GM19438 (cell line): ENCODE measurements at regions not wholly inside any gene's neighbourhood (a gene's known extent, or its start where the extent isn't known, plus 50 kb on each side); places are given as distances from the start of the nearest gene placed in this dataset.
"Not testable (repeated sequence)": the region's sequence is repeated elsewhere in the genome, so short reads cannot be mapped to it uniquely, and the experiment has no call there.

Experiments
- ATAC-seq: cut with Tn5 transposase; IDR thresholded peaks from one replicate; pipeline ENCODE4 v1.9.1; 2021; ENCODE audit warnings: low read depth; ENCODE audit not compliant: unreplicated experiment

DNA sequence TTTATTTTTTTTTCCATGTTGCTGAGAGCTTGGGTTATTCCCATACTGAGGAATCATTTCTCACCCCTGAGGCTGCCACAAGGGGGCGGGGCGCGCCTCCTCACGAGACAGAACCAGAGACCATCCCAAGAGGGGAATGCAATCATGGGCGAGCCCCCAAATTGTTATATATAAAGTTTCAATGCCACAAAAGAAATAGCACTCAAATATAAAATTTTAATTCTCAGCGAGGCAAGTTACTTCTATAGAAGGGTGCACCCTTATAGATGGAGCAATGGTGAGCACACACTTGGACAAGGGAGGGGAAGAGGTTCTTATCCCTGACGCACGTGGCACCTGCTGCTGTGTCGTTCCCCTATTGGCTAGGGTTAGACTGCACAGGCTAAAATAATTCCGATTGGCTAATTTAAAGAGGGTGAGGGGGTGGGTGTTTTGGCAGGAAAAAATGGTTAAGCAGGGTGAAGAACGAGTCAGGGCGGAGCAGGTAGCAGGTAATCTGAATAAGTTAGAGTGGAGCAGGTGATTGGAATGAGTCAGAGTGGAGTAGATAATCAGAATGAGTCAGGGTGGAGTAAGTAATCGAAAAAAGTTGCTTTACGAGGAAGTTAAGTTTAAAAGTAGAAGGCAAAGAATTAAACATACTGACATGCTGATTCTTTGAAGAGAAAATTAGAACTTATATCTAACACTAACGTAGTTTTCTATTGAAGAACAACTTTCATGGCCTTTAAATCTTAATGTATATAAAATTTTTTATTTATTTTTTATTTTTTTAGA, 177.5 kb downstream of the MTCL1 start:
- no peak for ATAC-seq

DNA sequence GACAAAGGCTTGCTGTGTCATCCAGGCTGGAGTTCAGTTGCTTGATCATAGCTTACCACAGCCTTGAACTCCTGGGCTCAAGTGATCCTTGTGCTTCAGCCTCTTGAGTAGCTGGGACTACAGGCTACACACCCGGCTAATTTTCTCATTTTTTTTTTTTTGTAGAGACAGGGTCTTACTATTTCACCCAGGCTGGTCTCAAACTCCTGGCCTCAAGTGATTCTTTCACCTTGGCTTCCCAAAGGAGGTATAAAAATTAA, 178.0 kb downstream of the MTCL1 start:
- ATAC-seq, result no peak

DNA sequence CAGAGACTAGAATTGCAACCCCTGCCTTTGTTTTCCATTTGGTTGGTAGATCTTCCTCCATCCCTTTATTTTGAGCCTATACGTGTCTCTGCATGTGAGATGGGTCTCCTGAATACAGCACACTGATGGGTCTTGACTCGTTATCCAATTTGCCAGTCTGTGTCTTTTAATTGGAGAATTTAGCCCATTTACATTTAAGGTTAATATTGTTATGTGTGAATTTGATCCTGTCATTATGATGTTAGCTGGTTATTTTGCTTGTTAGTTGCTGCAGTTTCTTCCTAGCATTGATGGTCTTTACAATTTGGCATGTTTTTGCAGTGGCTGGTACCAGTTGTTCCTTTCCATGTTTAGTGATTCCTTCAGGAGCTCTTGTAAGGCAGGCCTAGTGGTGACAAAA, 182.5 kb downstream of the MTCL1 start:
- not testable (repeated sequence) for ATAC-seq

DNA sequence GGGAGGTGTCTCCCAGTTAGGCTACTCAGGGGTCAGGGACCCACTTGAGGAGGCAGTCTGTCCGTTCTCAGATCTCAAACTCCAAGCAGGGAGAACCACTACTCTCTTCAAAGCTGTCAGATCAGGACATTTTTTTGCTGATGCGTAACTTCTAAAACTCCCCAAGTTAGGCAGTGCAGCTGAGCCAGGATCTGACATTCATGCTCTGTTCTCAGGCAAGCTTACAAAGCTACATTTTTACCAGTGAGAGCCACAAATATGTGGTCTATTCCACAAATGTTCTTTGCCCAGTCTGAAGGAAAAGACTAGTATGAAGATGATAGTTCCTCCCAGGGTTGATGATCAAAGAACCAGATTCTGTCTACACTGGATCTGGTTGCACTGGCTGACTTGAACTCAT, 184.1 kb downstream of the MTCL1 start:
- ATAC-seq, result no peak

DNA sequence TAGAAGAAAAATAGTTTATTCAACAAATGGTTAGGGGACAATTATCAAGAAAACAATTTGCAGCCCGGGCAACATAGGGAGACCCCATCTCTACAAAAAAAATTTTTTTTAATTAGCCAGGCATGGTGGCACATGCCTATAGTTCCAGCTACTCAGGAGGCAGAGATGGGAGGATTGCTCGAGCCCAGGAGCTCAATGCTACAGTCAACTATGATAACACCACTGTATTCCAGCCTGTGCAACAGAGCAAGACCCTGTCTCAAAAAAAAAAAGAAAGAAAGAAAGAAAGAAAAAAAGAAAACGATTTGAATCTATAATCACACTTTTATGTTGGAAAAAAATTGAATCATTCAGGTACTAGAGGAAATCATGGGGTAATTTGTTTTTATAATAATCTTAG, 185.1 kb downstream of the MTCL1 start:
- ATAC-seq, result not testable (repeated sequence)

DNA sequence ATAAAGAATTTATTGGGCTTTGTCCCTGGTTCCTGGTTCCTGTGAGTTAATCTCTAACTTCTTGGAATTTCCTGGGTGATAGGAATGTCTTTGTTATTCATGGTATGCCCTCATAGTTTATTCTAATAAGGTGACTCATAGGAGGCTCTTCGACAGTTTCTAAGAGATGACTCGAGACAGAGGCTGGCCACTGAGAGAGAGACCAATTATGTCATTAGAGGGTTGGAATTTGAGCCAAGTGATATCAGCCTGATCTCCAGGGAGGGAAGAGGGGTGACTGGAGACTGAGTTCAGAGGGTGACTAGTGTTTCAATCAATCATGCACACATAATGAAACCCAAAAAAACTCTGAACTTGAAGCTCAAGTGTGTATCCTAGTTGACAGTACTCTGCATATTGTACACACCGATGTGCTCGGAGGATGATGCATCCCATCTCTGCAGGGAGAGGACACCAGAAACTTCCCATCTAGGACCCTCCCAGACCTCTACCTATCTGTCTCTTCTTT, 185.7 kb downstream of the MTCL1 start:
- ATAC-seq, result no peak

DNA sequence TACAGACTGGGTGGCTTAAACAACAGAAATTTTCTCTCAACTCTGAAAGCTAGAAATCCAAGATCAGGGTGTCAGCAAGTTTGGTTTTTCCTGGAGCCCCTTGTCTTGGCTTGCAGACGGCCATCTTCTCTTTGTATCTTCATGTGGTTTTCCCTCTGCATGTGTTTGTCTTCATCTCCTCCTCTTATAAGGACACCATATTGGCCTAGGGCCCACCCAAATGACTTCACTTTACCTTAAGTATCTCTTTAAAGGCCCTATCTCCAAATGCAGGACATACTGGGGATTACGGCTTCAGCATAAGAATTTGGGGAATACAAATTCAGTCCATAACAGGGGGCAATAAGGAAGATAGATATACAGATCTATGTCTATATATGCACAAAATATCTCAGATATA, 187.9 kb downstream of the MTCL1 start:
- no peak for ATAC-seq

DNA sequence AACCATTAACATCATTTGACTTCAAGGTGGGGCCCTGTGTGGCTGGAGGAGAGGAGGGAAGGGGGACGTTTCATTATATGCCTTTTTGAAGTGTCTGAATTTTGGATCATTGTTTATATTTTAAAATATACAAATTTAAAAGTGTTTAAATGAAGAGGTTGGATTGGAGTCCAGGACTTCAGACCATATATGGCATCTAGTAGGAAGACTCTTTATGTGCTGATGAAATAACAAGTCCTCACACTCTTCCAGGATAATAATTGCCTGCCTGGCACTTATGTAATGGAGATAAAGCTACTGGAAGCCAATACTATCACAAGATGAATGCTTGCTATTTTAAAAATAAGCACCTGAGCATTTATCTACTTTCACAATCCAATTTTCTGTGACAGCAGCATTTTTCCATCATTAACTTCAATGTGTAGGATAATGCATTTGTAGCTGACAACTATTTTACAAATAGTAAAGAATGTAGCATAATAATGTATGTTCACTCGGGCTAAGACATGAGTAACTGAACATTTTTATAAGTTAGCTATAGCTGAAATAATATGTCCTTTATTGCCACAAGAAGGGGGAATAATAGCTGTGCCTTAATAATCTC, 188.4 kb downstream of the MTCL1 start:
- ATAC-seq, result no peak

DNA sequence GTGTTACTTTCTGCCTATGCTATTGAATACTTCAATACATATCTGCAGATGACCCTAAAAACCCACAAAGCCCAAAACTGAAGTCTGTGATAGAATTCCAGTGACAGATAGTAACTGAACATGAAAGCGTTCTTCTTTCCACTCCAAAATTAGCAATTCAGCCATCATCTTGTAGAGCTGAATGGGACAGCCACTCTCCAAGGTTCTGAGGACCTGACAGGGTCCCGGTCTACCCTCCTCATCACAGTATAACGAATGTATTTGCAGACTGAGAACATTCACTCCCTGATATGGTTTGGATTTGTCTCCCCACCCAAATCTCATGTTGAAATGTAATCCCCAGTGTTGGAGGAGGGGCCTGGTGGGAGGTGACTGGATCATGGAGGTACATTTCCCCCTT, 189.5 kb downstream of the MTCL1 start:
- no peak for ATAC-seq

DNA sequence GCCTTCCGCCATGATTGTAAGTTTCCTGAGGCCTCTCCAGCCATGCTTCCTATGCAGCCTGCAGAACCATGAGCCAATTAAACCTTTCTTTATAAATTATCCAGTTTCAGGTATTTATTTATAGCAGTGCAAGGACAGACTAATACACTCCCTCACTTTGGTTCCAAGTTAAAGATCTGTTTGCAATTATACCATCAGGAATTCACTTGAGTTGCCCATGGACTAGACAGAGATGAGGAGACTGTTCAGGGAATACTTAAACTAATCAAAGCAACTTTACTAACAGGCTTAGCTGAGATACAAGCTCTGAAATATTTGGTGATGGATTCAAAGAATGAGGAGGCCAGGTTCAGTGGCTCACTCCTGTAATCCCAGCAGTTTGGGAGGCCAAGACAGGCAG, 190.0 kb downstream of the MTCL1 start:
- no peak for ATAC-seq

DNA sequence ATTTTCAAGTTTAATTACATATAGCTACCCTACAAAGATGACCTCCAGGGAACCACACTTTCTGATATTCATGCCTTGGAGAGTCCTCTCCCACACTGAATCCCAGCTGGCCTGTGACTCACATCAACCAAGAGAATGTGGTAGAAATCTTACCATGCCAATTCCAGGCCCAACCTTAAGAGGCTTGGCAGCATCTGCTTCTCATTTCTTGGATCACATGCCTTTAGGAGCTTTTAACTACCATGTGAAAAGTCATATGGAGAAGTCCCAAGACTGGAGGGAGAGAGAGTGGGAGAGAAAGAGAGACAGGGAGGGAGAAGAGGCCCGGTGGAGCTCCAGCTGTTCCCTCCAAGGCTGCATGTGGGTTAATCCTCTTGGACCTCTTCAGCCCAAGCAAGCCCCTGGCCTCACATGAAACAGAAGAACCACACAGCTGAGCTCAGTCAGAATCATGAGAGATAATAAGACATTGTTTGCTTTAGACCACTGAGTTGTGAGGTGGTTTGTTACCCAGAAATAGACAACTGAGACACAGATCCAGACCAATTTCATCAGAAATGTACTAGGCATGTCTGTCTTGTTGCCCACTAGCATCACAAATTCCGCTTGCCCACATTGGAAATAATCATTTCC, 190.7 kb downstream of the MTCL1 start:
- ATAC-seq, result no peak

DNA sequence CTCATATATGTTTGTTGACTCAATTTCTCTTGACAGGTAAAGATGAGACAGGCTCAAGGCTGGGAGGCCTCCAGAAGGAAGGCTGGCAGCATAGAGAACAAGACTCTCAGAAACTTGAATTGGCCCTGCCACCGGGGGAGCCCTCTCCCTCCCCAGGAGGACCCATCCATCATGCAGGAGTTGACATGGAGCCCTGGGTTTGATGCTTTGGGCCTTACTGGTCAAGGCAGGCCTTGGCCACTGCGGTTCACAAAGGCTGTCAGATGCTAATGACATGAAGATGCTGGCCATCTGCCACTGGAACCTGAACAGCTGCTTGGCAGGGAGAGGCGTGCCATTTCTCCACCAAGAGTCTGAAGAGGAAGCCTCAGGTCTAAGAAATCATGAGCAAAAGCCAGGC, 193.6 kb downstream of the MTCL1 start:
- no peak for ATAC-seq

DNA sequence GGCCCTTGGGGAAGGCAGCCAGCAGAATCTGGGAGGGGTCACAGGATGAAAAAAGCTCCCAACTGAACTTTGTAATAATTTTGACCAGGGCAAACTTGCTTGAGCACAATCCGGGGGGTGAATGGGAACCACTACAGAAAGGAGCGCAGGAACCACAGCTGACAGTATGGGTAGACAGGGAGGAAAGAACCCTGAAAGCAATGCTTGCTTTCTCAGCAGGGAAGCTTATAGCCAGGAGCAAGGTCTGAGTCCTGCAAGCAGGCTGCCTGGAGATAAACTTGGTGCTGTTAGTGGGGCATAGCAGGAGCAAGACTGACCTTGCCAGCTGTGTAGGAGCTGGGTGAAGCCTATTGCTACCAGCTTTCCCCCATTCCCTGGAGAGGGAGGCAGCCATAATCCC, 195.2 kb downstream of the MTCL1 start:
- no peak for ATAC-seq

DNA sequence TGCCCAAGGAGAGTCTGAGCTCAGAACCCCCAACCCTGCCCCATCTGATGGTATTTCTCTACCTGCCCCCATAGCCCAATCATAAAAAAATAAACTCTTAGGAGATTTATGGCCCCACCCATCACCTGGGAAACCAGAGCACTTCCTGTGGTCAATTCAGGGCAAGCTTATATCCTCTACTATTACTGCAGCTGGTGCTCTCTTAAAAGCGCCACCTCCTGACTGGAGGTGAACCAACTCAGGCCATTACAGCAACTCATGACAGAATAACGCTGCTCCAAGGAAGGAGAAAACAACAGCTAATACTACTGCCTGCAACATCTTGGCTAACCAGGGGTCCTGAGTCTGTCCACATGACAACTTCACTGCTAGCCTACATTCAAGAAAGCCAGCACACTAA, 195.7 kb downstream of the MTCL1 start:
- ATAC-seq, result no peak

DNA sequence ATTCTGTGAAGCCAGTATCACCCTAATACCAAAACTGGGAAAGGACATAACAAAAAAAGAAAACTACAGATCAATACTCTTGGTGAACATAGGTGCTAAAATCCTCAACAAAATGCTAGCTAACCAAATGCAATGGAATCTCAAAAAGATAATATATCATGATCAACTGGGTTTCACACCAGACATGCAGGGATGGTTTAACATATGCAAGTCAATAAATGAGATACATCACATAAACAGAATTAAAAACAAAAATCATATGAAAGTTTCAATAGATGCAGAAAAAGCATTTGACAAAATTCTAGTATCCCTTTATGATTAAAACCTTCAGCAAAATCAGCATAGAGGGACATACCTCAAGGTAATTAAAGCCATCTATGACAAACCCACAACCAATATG, 198.2 kb upstream of the NDUFV2 start:
- no peak for ATAC-seq

DNA sequence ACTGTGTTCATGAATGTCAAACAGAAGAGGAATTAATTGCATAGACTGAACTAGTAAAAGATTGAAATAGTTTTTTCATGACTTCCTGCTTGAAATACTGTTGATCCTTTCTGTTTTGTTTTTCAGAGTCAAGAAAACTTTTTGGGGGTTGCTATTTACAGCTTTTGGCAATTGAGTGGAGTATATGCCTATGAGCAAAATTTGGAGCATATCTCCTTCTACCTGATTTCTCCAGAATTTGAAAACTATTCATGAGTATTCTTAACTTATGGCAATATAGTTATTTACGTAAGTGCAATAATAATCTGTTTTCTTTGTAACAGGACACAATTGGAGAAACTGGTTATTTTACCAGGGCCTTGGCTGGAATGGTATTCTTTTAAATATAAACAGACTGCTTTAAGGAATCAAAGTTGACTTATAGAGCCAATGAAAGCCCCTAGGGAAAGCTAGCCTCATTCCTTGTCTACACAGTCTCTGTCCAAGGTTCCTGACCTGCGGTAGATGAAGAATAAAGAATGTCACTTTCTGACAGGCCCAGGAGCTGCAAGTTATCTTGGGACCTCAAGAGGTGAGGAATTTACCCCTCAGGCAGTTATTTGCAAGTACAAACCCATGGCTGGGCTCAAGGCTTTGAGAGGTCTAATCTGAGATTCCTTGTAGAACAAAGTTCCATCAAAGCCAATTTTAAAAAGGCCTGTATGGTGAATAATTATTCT, 193.5 kb upstream of the NDUFV2 start:
- ATAC-seq, result no peak

DNA sequence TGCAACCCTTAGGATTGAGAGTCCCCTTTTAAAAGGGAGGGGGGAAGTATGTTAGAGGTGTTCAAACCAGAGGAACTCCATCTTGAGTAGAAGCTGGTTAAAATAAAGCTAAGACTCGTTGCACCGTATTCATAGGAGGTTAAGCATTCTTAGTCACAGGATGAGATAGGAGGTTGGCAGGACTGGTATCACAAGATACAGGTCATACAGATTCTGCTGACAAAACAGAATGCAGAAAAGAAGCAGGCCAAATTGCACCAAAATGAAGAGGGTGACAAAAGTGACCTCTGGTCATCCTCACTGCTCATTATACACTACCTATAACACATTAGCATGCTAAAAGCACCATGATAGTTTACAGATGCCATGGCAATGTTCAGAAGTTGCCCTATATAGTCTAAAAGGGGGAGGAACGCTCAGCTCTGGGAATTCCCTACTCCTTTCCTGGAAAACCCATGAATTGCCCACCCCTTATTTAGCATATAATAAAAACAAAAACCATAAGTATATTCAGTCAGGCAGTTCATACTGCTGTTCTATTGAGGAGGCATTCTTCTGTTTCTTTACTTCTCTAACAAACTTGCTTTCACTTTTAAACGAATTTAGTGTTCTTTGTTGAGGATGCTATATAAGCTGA, 192.2 kb upstream of the NDUFV2 start:
- ATAC-seq, result no peak

DNA sequence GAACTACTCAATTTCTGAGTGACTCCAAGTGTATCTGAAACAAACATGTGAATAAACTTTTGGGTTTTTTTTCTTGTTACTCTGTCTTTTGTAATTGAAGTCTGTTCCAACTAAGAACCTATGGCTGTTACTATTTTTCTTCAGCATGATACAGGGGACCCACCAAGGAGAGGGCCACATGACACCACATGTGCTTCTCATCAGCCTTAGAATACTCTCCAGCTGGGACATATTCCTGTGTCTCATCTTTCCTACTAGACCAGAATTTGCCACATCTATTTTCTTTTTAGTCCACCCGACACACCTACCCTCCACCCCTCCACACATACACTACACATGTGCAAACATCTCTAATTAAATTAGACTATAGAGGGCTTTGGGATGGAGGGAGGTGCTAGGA, 191.7 kb upstream of the NDUFV2 start:
- no peak for ATAC-seq

DNA sequence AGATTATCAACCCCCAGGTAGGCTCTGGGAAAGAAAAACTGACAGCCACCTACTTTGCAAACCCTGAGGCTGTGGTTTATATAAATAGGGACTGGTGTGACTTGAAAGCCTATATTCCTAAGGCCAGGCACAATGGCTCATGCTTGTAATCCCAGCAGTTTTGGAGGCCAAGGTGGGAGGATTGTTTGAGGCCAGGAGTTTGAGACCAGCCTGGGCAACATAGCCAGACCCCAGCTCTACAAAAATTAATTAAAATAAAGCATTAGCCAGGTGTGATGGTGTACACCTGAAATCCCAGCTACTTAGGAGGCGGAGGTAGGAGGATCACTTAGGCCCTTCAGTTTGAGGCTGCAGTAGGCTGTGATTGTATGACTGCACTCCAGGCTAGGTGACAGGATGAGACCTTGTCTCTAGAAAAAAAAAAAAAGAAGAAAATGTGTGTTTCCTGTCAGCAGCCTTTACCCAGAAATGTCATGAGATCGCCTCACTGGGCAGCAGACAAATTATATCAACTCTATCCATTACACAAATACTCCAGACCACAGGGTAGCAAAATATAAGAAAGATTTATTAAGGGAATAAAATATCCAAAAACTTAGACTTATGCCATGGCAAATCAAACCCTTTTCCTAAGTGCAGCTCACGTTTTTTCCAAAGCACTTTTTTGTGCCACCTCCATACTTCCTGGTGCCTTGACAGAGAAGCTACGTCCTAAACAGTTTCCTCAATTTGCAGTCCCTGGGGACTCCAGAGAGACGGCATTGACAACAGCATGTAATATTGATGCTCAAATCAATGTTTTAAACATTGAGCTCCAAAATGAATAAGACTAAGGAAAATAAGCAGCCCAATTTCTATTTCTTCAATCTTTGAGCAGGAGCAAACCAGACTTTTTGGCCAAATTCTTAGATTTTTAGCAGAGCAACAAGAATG, 190.8 kb upstream of the NDUFV2 start:
- no peak for ATAC-seq
